HG03354 (cell line): ENCODE measurements at regions not wholly inside any gene's neighbourhood (a gene's known extent, or its start where the extent isn't known, plus 50 kb on each side); places are given as distances from the start of the nearest gene placed in this dataset.

Source experiments
- ATAC-seq: cut with Tn5 transposase; IDR thresholded peaks from one replicate; pipeline ENCODE4 v1.9.1; 2021; ENCODE audit warnings: mild to moderate bottlenecking; ENCODE audit not compliant: unreplicated experiment, poor library complexity, severe bottlenecking

DNA sequence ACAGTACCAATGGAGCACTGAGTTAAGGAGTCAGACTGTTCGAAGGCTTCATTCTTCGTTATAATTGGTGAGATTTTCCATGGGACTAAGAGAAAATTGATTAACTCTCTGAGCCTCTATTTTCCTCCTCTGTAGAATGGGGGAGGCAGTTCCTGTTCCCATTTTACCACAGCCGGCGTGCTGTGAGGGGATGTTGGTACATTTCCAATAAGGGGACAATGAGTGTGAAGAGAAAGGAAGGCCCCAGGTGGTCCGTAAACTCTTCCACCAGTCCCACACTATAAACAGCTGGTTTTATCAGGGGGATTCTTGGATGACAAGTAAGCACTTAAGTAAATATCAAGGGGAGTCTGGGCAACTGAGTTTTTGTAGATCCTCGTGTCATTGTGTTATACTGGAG is 109.9 kb downstream of the DAD1 start:
- no peak for ATAC-seq

DNA sequence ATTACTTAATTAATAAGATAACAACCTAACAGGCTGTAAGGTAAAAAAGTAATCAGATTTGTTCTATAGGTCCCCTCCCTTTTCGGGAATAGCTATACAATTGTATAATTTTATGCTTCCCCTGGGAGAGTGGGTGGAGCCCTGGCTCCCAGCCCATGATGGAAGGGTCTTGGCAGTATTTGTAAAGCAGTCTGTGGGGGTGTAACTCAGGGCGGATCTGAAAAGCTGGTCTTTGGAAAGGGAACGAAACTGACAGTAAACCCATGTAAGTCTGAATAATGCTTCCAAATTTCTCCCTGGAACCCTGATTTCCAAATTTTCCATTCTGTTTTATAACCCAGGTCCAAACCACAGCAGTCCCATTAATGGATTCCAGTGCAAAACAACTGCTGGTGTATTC is 110.4 kb downstream of the DAD1 start:
- ATAC-seq: no peak

DNA sequence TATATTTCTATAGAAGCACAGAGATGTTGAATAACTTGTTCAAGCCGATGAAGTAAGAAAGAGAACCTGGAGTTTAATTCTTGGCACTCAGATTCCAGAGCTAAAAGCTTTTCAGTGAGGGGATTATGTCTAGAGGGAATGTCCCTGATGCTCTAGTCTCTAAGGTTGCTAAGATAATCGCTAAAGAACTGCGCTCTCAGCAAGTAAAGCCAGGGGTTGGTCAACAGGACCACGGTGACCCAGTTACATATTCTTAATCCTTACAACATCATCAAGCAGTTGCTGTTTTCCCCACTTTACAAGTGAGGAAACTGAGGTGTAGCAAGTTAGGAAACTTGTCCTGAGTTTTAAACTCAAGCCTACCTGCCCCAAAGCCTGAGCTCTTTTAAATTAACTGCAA is 110.8 kb downstream of the DAD1 start:
- no peak for ATAC-seq

DNA sequence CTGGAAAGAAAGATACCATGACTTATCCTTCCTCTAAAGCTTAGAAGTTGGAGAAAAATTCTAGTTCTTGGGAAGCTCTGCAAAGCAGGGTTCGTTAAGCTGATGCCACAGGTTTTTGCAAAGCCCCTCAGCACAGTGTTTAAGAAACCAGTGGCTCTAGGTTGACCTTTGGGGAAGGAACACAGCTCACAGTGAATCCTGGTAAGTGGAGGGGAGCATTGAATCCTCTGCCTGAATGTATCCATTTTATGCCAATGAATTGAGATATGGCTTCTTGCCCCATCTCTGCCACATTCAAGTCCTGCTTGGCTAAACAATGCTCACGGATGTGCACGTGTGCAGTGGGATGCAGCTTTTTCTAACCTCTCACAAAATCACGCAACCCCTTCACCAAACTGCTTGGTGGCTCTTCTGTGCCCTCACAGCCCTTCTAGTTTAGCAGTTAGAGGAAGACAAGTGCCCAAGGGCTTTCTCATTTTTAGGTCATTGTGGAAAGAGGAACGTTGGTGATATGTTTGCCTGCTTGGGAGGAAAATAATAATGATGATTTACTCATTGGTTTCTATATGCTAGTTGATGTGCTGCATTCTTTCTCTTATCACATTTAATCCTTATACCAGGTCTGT is 111.3 kb downstream of the DAD1 start:
- ATAC-seq: no peak

DNA sequence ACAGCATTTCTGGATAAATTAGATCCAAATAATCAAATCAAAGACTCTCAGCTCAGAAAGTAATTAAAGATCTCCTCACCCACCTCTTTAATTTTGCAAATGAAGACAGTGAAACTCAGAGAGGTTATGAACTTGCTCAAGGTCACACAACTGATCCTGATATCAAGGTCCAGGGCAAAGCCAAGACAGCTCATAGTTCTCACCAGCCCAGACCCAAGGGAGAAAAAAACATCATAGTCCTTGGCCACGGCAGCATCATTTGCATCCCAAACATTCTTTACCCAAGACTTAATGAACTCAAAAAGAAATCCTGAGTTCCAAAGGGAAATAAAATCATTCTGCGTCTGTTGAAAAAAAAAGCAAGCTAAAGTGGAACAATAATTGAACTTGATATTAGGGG is 112.1 kb downstream of the DAD1 start:
- no peak for ATAC-seq

GRCh38 chr14:22476005-22476751 is 112.8 kb downstream of the DAD1 start:
- no peak for ATAC-seq

DNA sequence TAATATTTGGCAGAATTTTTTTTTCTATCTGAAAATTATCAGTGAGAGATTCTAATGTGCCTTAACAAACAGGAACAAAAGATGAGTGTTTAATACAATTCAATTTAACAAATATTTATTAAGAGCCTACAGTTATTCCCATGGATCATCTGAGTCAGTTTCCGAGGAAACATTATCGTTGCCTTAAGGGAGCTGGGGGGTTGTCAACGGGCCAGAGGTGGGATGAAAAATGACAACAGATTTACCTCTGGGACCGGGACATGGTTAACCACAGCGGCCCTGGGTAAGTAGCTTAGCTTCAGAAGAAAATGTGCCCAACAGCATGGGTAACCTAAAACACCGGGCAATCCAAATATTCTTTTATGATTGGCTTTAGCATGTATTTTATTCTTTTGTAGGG is 113.6 kb downstream of the DAD1 start:
- no peak for ATAC-seq

DNA sequence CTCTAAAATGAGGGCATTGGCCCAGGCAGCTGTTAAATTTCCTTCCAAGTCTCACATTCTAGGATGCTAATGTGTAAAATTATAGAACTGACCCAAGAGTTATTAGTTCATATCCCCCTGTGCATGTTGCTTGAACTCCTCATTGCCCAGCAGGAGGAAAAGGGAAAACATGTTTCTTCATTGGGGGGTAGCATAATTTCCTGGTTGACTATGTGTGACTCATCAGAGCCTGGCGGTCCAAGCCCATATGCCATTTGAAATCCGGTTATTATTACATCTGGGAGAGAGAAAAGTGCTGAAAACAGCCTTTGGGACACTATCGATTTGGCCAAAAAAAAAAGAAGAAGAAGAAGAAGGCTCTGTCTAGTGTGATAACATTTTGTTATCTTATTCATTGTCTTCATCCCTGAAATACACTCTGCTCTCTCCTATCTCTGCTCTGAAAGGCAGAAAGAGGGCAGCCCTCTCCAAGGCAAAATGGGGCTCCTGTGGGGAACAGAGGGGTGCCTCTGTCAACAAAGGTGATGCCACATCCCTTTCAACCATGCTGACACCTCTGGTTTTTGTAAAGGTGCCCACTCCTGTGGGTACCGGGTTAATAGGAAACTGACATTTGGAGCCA is 114.2 kb downstream of the DAD1 start:
- no peak for ATAC-seq

GRCh38 chr14:22472935-22473854 is 115.8 kb downstream of the DAD1 start:
- no peak for ATAC-seq

GRCh38 chr14:22472466-22472865 is 116.6 kb downstream of the DAD1 start:
- ATAC-seq: no peak

GRCh38 chr14:22471545-22472121 is 117.4 kb downstream of the DAD1 start:
- no peak for ATAC-seq

DNA sequence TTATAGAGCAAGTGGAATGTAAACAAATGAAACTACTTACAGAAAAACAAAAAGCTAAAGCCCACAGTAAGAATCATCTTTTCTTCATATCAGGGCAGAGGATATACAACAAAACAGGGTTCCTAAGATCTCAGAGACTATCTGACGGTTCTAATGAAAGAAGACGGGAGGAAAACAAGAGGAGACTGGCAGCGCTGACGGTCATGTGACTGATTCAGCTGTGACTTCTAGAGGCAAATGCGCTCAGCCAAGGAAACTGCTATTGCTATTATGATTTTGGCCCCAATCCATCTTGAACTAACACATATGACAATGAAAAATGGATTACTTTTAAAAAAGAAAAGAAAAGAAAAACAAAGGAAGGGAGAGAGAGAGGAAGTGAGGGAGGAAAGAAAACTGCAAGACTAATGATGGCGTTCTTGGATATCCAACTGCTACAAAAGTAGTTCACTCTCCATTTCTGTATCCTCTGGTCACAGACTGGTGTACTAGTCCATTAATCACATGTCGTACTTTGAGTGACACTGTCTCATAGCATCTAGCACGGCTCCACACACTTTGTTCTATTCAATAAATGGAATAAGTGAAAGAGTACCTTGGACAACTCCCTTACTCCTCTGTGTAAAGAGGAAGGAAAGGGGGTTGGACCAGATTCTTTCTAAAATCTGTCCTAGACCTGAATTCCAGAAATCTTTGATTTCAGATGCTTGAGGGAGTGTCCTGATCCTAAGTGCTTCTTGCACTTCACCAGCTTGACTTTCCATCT is 119.3 kb downstream of the DAD1 start:
- ATAC-seq: no peak

GRCh38 chr14:22468830-22469229 is 120.2 kb downstream of the DAD1 start:
- ATAC-seq: no peak

DNA sequence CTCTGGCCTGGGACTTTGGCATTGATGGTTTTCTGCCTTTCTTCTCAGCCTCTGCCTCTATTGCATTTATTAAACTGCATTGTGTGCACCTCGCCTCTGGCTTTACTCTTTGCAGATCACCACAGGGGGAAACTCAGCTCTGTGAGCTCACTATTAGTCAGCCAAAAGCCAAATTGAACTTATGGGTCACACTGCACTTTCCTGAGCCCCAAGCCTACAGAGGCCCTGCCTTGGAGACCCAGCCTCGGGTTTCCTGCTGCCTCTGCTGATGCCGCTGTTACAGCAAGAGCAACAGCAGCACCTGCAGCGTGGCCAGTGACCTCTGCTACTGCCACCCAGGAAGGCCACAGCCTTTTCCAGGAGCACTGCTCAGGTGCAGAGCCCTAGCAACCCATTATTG is 122.5 kb downstream of the DAD1 start:
- no peak for ATAC-seq

- ATAC-seq: peak; percentile 10
Measured at GRCh38 chr14:22465201-22465840, 123.7 kb downstream of the DAD1 start.

GRCh38 chr14:22464422-22465142 is 124.4 kb downstream of the DAD1 start:
- peak; percentile 86 for ATAC-seq

GRCh38 chr14:22463763-22464173 is 125.3 kb downstream of the DAD1 start:
- ATAC-seq: no peak

- no peak for ATAC-seq
Measured at GRCh38 chr14:22462923-22463322, 126.1 kb downstream of the DAD1 start.
